Esophagus muscularis mucosa (tissue), 4 donors: ENCODE measurements at regions not wholly inside any gene's neighbourhood (a gene's known extent, or its start where the extent isn't known, plus 50 kb on each side); places are given as distances from the start of the nearest gene placed in this dataset.

Source experiments
- DNase-seq: peaks from one replicate; pipeline ENCODE4 v3.0.0-alpha.2; 2017; ENCODE audit errors: extremely low spot score
- H3K27ac ChIP-seq, 4 donors: fragments of 200-600 bp; sonication (generic); replicated peaks in 1 of 4; 1 replicate in 3 of 4; 2 replicates in 1 of 4; pipeline ENCODE4 v1.5.1; 2016 to 2019; ENCODE audit warnings: mild to moderate bottlenecking in 1 of 4
- H3K27me3 ChIP-seq, 4 donors: fragments of 200-600 bp; sonication (generic); one replicate each; pipeline versions ENCODE4 v1.5.1 to v1.6.0; 2016 to 2019
- H3K36me3 ChIP-seq, 4 donors: fragments of 200-600 bp; sonication (generic); one replicate each; pipeline ENCODE4 v1.5.1; 2016 to 2019
- H3K4me1 ChIP-seq, 4 donors: fragments of 200-600 bp; sonication (generic); one replicate each; pipeline ENCODE4 v1.5.1; 2016 to 2019
- H3K4me3 ChIP-seq, 4 donors: fragments of 200-600 bp; sonication (generic); 1 replicate in 2 of 4; 2 replicates in 2 of 4; pipeline ENCODE4 v1.5.1; 2016 to 2019; ENCODE audit warnings: mild to moderate bottlenecking in 4 of 4, moderate library complexity in 1 of 4
- H3K9me3 ChIP-seq, 4 donors: fragments of 200-600 bp; sonication (generic); 1 replicate in 3 of 4; 2 replicates in 1 of 4; pipeline ENCODE4 v1.5.1; 2016 to 2019
- CTCF ChIP-seq, 3 experiments: fragments of 200-600 bp in 2 of 3; fragments of 450-650 bp in 1 of 3; sonication (generic) in 2 of 3; IDR thresholded peaks; one replicate each; pipeline ENCODE4 v1.5.1; 2017 to 2019; ENCODE audit warnings: antibody characterized with exemption in 3 of 3, mild to moderate bottlenecking in 2 of 3, moderate library complexity in 1 of 3
- EP300 ChIP-seq: sonication (generic); formaldehyde crosslinking; IDR thresholded peaks from one replicate; pipeline ENCODE4 v1.6.1; 2017; ENCODE audit warnings: antibody characterized with exemption
- POLR2A ChIP-seq: fragments of 450-650 bp; IDR thresholded peaks from one replicate; pipeline ENCODE4 v1.6.1; 2017; ENCODE audit warnings: antibody characterized with exemption, moderate library complexity, mild to moderate bottlenecking, low read depth
- POLR2AphosphoS5 ChIP-seq, 2 donors: sonication (generic); formaldehyde crosslinking; IDR thresholded peaks; one replicate each; pipeline ENCODE4 v1.6.1; 2017; ENCODE audit warnings: antibody characterized with exemption in 2 of 2
- WGBS: methylation state at CpG from one replicate; pipeline ENCODE4 v1.1.5; 2018; 5-methylcytosine and 5-hydroxymethylcytosine counted together
- intact Hi-C: fragments of 100-400 bp; cut with DNase I; formaldehyde crosslinking; loops from one replicate; pipeline ENCODE4 v1.15.1; 2023

GRCh38 chr2:217475101-217475500, 527.7 kb downstream of the TNS1 start:
- Histone ChIP-seq H3K36me3 (no peaks in the 10 kb centered on the region), H3K4me1 (no peaks in the 10 kb centered on the region), H3K27ac (no peak overlapping the region), H3K9me3 (no peaks in the 10 kb centered on the region), H3K4me3 (no peak overlapping the region), H3K27me3 (no peaks in the 10 kb centered on the region)
- intact Hi-C loops, result no loop called here
- peak; percentile 17 for DNase-seq
- TF ChIP-seq POLR2AphosphoS5 (IDR thresholded peaks at IDR 0.05), result no peak
- TF ChIP-seq POLR2A, result no peak
- TF ChIP-seq CTCF (IDR thresholded peaks at IDR 0.05), result no peak
- TF ChIP-seq EP300, result no peak
- 86% methylated on average over 2 of the region's 2 CpGs for WGBS

- Histone ChIP-seq H3K4me1 (peaks cover 0 to 4% (median 2%) of the 10 kb centered on the region in 4 donors), H3K27ac (no peak overlapping the region), H3K27me3 (no peaks in the 10 kb centered on the region), H3K9me3 (no peaks in the 10 kb centered on the region), H3K36me3 (no peaks in the 10 kb centered on the region), H3K4me3 (no peak overlapping the region)
- TF ChIP-seq POLR2A, result no peak
- no peak for TF ChIP-seq EP300
- TF ChIP-seq CTCF (IDR thresholded peaks at IDR 0.05), result no peak
- no peak for TF ChIP-seq POLR2AphosphoS5 (IDR thresholded peaks at IDR 0.05)
- no peak for DNase-seq
- WGBS, result 85% methylated on average over 1 of the region's 1 CpG
- intact Hi-C loops, result no loop called here
Measured at GRCh38 chr2:217471319-217471718, 531.5 kb downstream of the TNS1 start.

- intact Hi-C loops, result no loop called here
- peaks cover 0 to 4% (median 2%) of the 10 kb centered on the region in 4 donors for H3K4me1 ChIP-seq
- no peak overlapping the region for H3K27ac ChIP-seq
- no peaks in the 10 kb centered on the region for H3K27me3 ChIP-seq
- 92% methylated on average over 2 of the region's 2 CpGs for WGBS
- no peak overlapping the region for H3K4me3 ChIP-seq
- TF ChIP-seq POLR2A (no peak), CTCF (IDR thresholded peaks at IDR 0.05) (no peak), POLR2AphosphoS5 (IDR thresholded peaks at IDR 0.05) (no peak), EP300 (no peak)
- no peaks in the 10 kb centered on the region for H3K36me3 ChIP-seq
- no peak for DNase-seq
- H3K9me3 ChIP-seq, result no peaks in the 10 kb centered on the region
Measured at GRCh38 chr2:217469203-217469810, 533.5 kb downstream of the TNS1 start.

- WGBS, result 93% methylated on average over 2 of the region's 2 CpGs
- intact Hi-C loops, result no loop called here
- TF ChIP-seq POLR2A (no peak), EP300 (no peak), CTCF (IDR thresholded peaks at IDR 0.05) (no peak), POLR2AphosphoS5 (IDR thresholded peaks at IDR 0.05) (no peak)
- Histone ChIP-seq H3K36me3 (no peaks in the 10 kb centered on the region), H3K9me3 (no peaks in the 10 kb centered on the region), H3K27me3 (no peaks in the 10 kb centered on the region), H3K4me3 (no peak overlapping the region), H3K4me1 (peaks cover 0 to 4% (median 2%) of the 10 kb centered on the region in 4 donors), H3K27ac (peak overlapping the region in 1 of 4 donors; percentile 1)
- DNase-seq, result no peak
Measured at GRCh38 chr2:217468042-217468830, 534.6 kb downstream of the TNS1 start.
